Fibroblast of skin of right quadriceps (primary cell): ENCODE measurements at regions not wholly inside any gene's neighbourhood (a gene's known extent, or its start where the extent isn't known, plus 50 kb on each side); places are given as distances from the start of the nearest gene placed in this dataset.

Experiments used
- DNase-seq: peaks from one replicate; pipeline ENCODE4 v3.0.0-alpha.2; 2013

- DNase-seq: no peak
Measured at GRCh38 chrX:122434942-122435341, 749.1 kb upstream of the GRIA3 start.

GRCh38 chrX:122439831-122440230 lies 744.2 kb upstream of the GRIA3 start:
- DNase-seq: peak; percentile 59

- no peak for DNase-seq
Measured at GRCh38 chrX:122440832-122441231, 743.2 kb upstream of the GRIA3 start.

- DNase-seq: no peak
Measured at GRCh38 chrX:122441451-122441850, 742.6 kb upstream of the GRIA3 start.

- DNase-seq: no peak
Measured at GRCh38 chrX:122445466-122445865, 738.6 kb upstream of the GRIA3 start.

- no peak for DNase-seq
Measured at GRCh38 chrX:122464341-122464740, 719.7 kb upstream of the GRIA3 start.

GRCh38 chrX:122475306-122475705 lies 708.8 kb upstream of the GRIA3 start:
- DNase-seq: peak; percentile 6

- peak; percentile 21 for DNase-seq
Measured at GRCh38 chrX:122500556-122500955, 683.5 kb upstream of the GRIA3 start.

- no peak for DNase-seq
Measured at GRCh38 chrX:122501652-122502051, 682.4 kb upstream of the GRIA3 start.

- DNase-seq: peak; percentile 13
Measured at GRCh38 chrX:122504026-122504425, 680.1 kb upstream of the GRIA3 start.

- DNase-seq: peak; percentile 49
Measured at GRCh38 chrX:122512561-122513072, 671.5 kb upstream of the GRIA3 start.

- DNase-seq: peak; percentile 75
Measured at GRCh38 chrX:122517786-122518185, 666.3 kb upstream of the GRIA3 start.

GRCh38 chrX:122545778-122546177 lies 638.3 kb upstream of the GRIA3 start:
- DNase-seq: no peak

GRCh38 chrX:122546269-122546668 lies 637.8 kb upstream of the GRIA3 start:
- DNase-seq: no peak

GRCh38 chrX:122552286-122552800 lies 631.7 kb upstream of the GRIA3 start:
- peak; percentile 51 for DNase-seq

- DNase-seq: no peak
Measured at GRCh38 chrX:122555925-122556324, 628.2 kb upstream of the GRIA3 start.

- DNase-seq: peak; percentile 98
Measured at GRCh38 chrX:122565952-122566351, 618.1 kb upstream of the GRIA3 start.

- DNase-seq: peak; percentile 20
Measured at GRCh38 chrX:122566401-122566800, 617.7 kb upstream of the GRIA3 start.

- DNase-seq: peak; percentile 54
Measured at GRCh38 chrX:122567911-122568310, 616.2 kb upstream of the GRIA3 start.

- DNase-seq: no peak
Measured at GRCh38 chrX:122572461-122572860, 611.6 kb upstream of the GRIA3 start.

GRCh38 chrX:122579036-122579435 lies 605.0 kb upstream of the GRIA3 start:
- no peak for DNase-seq

GRCh38 chrX:122579526-122579925 lies 604.6 kb upstream of the GRIA3 start:
- DNase-seq: peak; percentile 83

- DNase-seq: peak; percentile 55
Measured at GRCh38 chrX:122582280-122582974, 601.7 kb upstream of the GRIA3 start.

- DNase-seq: no peak
Measured at GRCh38 chrX:122582975-122583305, 601.1 kb upstream of the GRIA3 start.

- no peak for DNase-seq
Measured at GRCh38 chrX:122583551-122583950, 600.5 kb upstream of the GRIA3 start.
